Ishikawa (cell line): ENCODE measurements at regions not wholly inside any gene's neighbourhood (a gene's known extent, or its start where the extent isn't known, plus 50 kb on each side); places are given as distances from the start of the nearest gene placed in this dataset.

ENCODE experiments used
- CEBPB ChIP-seq: IDR thresholded peaks from 2 replicates; pipeline ENCODE4 v1.6.1; 2012
- CREB1 ChIP-seq: IDR thresholded peaks from 2 replicates; pipeline ENCODE4 v1.6.1; 2012; ENCODE audit warnings: low read depth
- EGR1 ChIP-seq: IDR thresholded peaks from 2 replicates; pipeline ENCODE4 v1.6.1; 2012
- EP300 ChIP-seq: IDR thresholded peaks from 2 replicates; pipeline ENCODE4 v1.6.1; 2012; ENCODE audit warnings: borderline replicate concordance
- FOXM1 ChIP-seq: IDR thresholded peaks from 2 replicates; pipeline ENCODE4 v1.6.1; 2012; ENCODE audit warnings: low read depth, borderline replicate concordance
- MAX ChIP-seq: IDR thresholded peaks from 2 replicates; pipeline ENCODE4 v1.6.1; 2012
- NFIC ChIP-seq: IDR thresholded peaks from 2 replicates; pipeline ENCODE4 v1.6.1; 2012
- RAD21 ChIP-seq: IDR thresholded peaks from 2 replicates; pipeline ENCODE4 v1.6.1; 2012; ENCODE audit warnings: low read depth
- REST ChIP-seq: IDR thresholded peaks from 2 replicates; pipeline ENCODE4 v1.6.1; 2012; ENCODE audit warnings: low read depth, mild to moderate bottlenecking
- TAF1 ChIP-seq: IDR thresholded peaks from 2 replicates; pipeline ENCODE4 v1.6.1; 2012; ENCODE audit warnings: low read depth, mild to moderate bottlenecking
- TCF12 ChIP-seq: IDR thresholded peaks from 2 replicates; pipeline ENCODE4 v1.6.1; 2012; ENCODE audit warnings: low read depth
- TEAD4 ChIP-seq: IDR thresholded peaks from 2 replicates; pipeline ENCODE4 v1.6.1; 2012
- USF1 ChIP-seq: IDR thresholded peaks from 2 replicates; pipeline ENCODE4 v1.6.1; 2012
- YY1 ChIP-seq: IDR thresholded peaks from 2 replicates; pipeline ENCODE4 v1.6.1; 2012; ENCODE audit warnings: low read depth
- ZBTB7A ChIP-seq: IDR thresholded peaks from 2 replicates; pipeline ENCODE4 v1.6.1; 2012; ENCODE audit warnings: low read depth

- no peak for TF ChIP-seq FOXM1
- no peak for TF ChIP-seq EP300
These were observed 188.7 kb downstream of the ANKRD50 start for GRCh38 chr4:124523816-124524215.

- TF ChIP-seq EGR1 (no peak), TAF1 (no peak), ZBTB7A (no peak), NFIC (no peak), MAX (no peak)
These were observed 187.0 kb downstream of the ANKRD50 start for GRCh38 chr4:124525524-124525923.

GRCh38 chr4:124526331-124526730, 186.2 kb downstream of the ANKRD50 start:
- TF ChIP-seq TAF1 (no peak), TCF12 (no peak), NFIC (no peak), CREB1 (no peak), MAX (no peak), YY1 (no peak), USF1 (no peak), REST (no peak), TEAD4 (no peak), RAD21 (no peak), EP300 (no peak), EGR1 (no peak), CEBPB (no peak)

DNA sequence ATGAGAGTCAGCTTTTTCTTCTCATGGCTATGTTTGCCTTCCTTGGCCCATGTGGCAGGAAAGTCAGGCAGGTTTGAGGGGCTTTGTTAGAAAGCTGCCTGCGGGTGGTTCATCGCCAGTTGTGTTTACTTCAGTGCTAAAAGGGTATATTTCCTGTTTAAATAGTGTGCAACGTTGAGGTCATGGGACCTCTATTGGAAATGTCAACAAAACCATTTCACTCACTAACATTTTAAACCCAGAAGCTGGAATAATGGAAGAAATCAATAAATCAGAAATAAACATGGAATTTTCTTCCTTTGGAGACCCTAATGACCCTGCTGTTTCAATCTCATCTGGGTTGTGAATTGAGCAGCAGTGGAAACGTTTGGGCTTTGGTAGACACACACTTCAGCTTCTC, 185.8 kb downstream of the ANKRD50 start:
- TF ChIP-seq USF1 = no peak
- no peak for TF ChIP-seq TAF1
- no peak for TF ChIP-seq CEBPB
- TF ChIP-seq EP300 = no peak
- no peak for TF ChIP-seq ZBTB7A
- TF ChIP-seq RAD21 = no peak
- TF ChIP-seq EGR1 = no peak
- TF ChIP-seq MAX = no peak
- no peak for TF ChIP-seq TCF12

- TF ChIP-seq EP300 = no peak
- no peak for TF ChIP-seq RAD21
- TF ChIP-seq REST = no peak
- no peak for TF ChIP-seq TAF1
- no peak for TF ChIP-seq TCF12
- no peak for TF ChIP-seq ZBTB7A
- no peak for TF ChIP-seq CREB1
- no peak for TF ChIP-seq EGR1
- TF ChIP-seq CEBPB = no peak
- no peak for TF ChIP-seq FOXM1
- TF ChIP-seq MAX = no peak
- TF ChIP-seq NFIC = no peak
- TF ChIP-seq YY1 = no peak
These were observed 185.2 kb downstream of the ANKRD50 start for GRCh38 chr4:124527364-124527763.

- TF ChIP-seq EP300 = no peak
- no peak for TF ChIP-seq YY1
- no peak for TF ChIP-seq FOXM1
- TF ChIP-seq TCF12 = no peak
- no peak for TF ChIP-seq EGR1
- TF ChIP-seq TEAD4 = no peak
- no peak for TF ChIP-seq CEBPB
- no peak for TF ChIP-seq ZBTB7A
- TF ChIP-seq RAD21 = no peak
- no peak for TF ChIP-seq CREB1
These were observed 183.4 kb downstream of the ANKRD50 start for GRCh38 chr4:124529131-124529530.
